ENCODE measurements at regions not wholly inside any gene's neighbourhood (a gene's known extent, or its start where the extent isn't known, plus 50 kb on each side); places are given as distances from the start of the nearest gene placed in this dataset.

DNA sequence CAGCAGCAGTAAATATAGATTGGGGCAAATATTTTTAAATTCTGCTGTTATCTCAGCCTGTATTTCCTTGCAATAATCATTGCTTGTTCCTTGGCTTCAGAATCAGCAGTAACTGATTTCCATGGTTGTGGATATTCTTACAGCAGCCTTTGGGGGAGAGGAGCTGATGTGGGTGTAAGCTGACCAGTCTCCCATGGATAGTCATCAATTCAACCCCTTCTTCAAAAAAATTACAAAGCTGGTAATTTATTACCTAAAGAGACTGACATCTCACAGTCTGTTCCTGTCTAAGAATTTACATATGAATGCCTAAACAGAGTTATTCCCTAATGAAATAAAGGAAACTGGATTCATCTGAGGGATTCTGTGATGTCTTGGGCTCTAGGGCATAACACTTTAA is 103.1 kb upstream of the CABCOCO1 start:
- H2AFZ ChIP-seq (ENCODE audit: control insufficient read depth, low read length) = no peak overlapping the region
- no peaks in the 10 kb centered on the region for H3K9me1 ChIP-seq (ENCODE audit: control insufficient read depth, extremely low read depth, insufficient read depth, low read length)
- H3K9ac ChIP-seq (ENCODE audit: control insufficient read depth, extremely low read depth, insufficient read depth, low read length) = no peak overlapping the region
- no peak overlapping the region for H3K27ac ChIP-seq (ENCODE audit: control insufficient read depth, insufficient read depth, low read length)
- no peaks in the 10 kb centered on the region for H3K9me3 ChIP-seq (ENCODE audit: control insufficient read depth, low read depth, low read length)
- no peaks in the 10 kb centered on the region for H3K79me2 ChIP-seq (ENCODE audit: control insufficient read depth, insufficient read depth, low read length)
- FAIRE-seq (no peak), DNase-seq (ENCODE audit: low read depth, low spot score) (no peak)
- dilution Hi-C loops (cut with MboI; ENCODE audit: extremely low pct_ligation_motif_present, low sequenced_read_pairs) = no loop called here
- no peaks in the 10 kb centered on the region for H3K36me3 ChIP-seq (ENCODE audit: control insufficient read depth in 2 of 2, extremely low read depth in 1 of 2, insufficient read depth in 2 of 2, low read length in 2 of 2)
- H3K27me3 ChIP-seq (ENCODE audit: control insufficient read depth, extremely low read depth, insufficient read depth, low read length) = no peaks in the 10 kb centered on the region
- H3K4me2 ChIP-seq (ENCODE audit: control insufficient read depth, extremely low read depth, insufficient read depth, low read depth, low read length) = no peak overlapping the region
- H3K4me3 ChIP-seq (ENCODE audit: control insufficient read depth in 2 of 3, extremely low read depth in 1 of 3, insufficient read depth in 2 of 3, low read depth in 1 of 3, low read length in 3 of 3) = no peak overlapping the region
- TF ChIP-seq, protein P1, sequence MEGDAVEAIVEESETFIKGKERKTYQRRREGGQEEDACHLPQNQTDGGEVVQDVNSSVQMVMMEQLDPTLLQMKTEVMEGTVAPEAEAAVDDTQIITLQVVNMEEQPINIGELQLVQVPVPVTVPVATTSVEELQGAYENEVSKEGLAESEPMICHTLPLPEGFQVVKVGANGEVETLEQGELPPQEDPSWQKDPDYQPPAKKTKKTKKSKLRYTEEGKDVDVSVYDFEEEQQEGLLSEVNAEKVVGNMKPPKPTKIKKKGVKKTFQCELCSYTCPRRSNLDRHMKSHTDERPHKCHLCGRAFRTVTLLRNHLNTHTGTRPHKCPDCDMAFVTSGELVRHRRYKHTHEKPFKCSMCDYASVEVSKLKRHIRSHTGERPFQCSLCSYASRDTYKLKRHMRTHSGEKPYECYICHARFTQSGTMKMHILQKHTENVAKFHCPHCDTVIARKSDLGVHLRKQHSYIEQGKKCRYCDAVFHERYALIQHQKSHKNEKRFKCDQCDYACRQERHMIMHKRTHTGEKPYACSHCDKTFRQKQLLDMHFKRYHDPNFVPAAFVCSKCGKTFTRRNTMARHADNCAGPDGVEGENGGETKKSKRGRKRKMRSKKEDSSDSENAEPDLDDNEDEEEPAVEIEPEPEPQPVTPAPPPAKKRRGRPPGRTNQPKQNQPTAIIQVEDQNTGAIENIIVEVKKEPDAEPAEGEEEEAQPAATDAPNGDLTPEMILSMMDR (optimal IDR thresholded peaks at IDR 0.05 in 1 of 3, IDR thresholded peaks at IDR 0.05 in 1 of 3, conservative IDR thresholded peaks at IDR 0.05 in 1 of 3; ENCODE audit: extremely low read depth in 1 of 3, insufficient read depth in 2 of 3, low read length in 3 of 3) = no peak
- TF ChIP-seq EZH2 (IDR thresholded peaks at IDR 0.05; ENCODE audit: low read length) = no peak
- no peaks in the 10 kb centered on the region for H4K20me1 ChIP-seq (ENCODE audit: control insufficient read depth, extremely low read depth, insufficient read depth, low read length)
- H3K4me1 ChIP-seq (ENCODE audit: control insufficient read depth, extremely low read depth, insufficient read depth, low read length) = no peaks in the 10 kb centered on the region

DNA sequence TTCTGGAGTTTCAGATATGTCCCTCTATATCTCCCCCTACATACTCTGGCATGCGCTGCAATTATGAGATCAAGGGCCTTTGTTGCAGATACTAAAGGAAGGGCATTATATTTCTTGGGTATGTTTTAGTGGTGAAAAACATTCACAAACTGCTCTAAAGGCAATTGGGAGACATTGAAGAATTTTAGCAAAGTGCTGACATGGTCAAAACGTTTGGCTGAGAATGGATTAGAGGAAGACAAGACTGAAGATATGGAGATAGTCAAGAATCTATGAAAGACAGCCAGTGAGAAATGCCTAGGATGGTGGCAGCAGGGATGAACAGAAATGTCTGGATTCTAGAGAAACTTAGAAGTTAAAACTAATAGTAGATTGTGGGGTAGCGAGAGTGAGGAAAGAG is 104.5 kb upstream of the CABCOCO1 start:
- no peaks in the 10 kb centered on the region for H3K4me1 ChIP-seq (ENCODE audit: control insufficient read depth, extremely low read depth, insufficient read depth, low read length)
- H3K36me3 ChIP-seq (ENCODE audit: control insufficient read depth in 2 of 2, extremely low read depth in 1 of 2, insufficient read depth in 2 of 2, low read length in 2 of 2) = no peaks in the 10 kb centered on the region
- no peak for TF ChIP-seq EZH2 (IDR thresholded peaks at IDR 0.05; ENCODE audit: low read length)
- TF ChIP-seq, protein P1 (optimal IDR thresholded peaks at IDR 0.05 in 1 of 3, IDR thresholded peaks at IDR 0.05 in 1 of 3, conservative IDR thresholded peaks at IDR 0.05 in 1 of 3; ENCODE audit: extremely low read depth in 1 of 3, insufficient read depth in 2 of 3, low read length in 3 of 3) = no peak
- H3K9ac ChIP-seq (ENCODE audit: control insufficient read depth, extremely low read depth, insufficient read depth, low read length) = no peak overlapping the region
- no peaks in the 10 kb centered on the region for H3K9me1 ChIP-seq (ENCODE audit: control insufficient read depth, extremely low read depth, insufficient read depth, low read length)
- no peak for DNase-seq (ENCODE audit: low read depth, low spot score)
- FAIRE-seq = no peak
- no peaks in the 10 kb centered on the region for H3K79me2 ChIP-seq (ENCODE audit: control insufficient read depth, insufficient read depth, low read length)
- dilution Hi-C loops (cut with MboI; ENCODE audit: extremely low pct_ligation_motif_present, low sequenced_read_pairs) = no loop called here
- H4K20me1 ChIP-seq (ENCODE audit: control insufficient read depth, extremely low read depth, insufficient read depth, low read length) = no peaks in the 10 kb centered on the region
- H3K4me2 ChIP-seq (ENCODE audit: control insufficient read depth, extremely low read depth, insufficient read depth, low read depth, low read length) = no peak overlapping the region
- no peaks in the 10 kb centered on the region for H3K27me3 ChIP-seq (ENCODE audit: control insufficient read depth, extremely low read depth, insufficient read depth, low read length)
- H3K9me3 ChIP-seq (ENCODE audit: control insufficient read depth, low read depth, low read length) = no peaks in the 10 kb centered on the region
- no peak overlapping the region for H3K27ac ChIP-seq (ENCODE audit: control insufficient read depth, insufficient read depth, low read length)
- no peak overlapping the region for H2AFZ ChIP-seq (ENCODE audit: control insufficient read depth, low read length)
- no peak overlapping the region for H3K4me3 ChIP-seq (ENCODE audit: control insufficient read depth in 2 of 3, extremely low read depth in 1 of 3, insufficient read depth in 2 of 3, low read depth in 1 of 3, low read length in 3 of 3)
